K562 (cell line): ENCODE measurements at regions not wholly inside any gene's neighbourhood (a gene's known extent, or its start where the extent isn't known, plus 50 kb on each side); places are given as distances from the start of the nearest gene placed in this dataset.

Experiments
- ATAC-seq: fragments of 200-7000 bp; cut with Tn5 transposase; 3 replicates; pipeline ENCODE4 v1.9.1; 2020; ENCODE audit warnings: moderate library complexity
- BruUV-seq: library from RNA; stranded (reverse); fragments of 400-500 nt; replicated peaks from 2 replicates; lab custom pipeline; 2021; lab: Mats Ljungman, UMichigan
- CTCF ChIA-PET: fragments of 300-600 bp; formaldehyde crosslinking; extraction: SDS; loops from one replicate; lab custom pipeline; 2021; ENCODE audit warnings: low intra/inter-chr PET ratio; lab: Yijun Ruan, JAX
- POLR2A ChIA-PET: fragments of 300-600, 350-650 bp; sonication (Branson Sonifier 250); formaldehyde crosslinking; extraction: SDS; loops from one replicate; lab custom pipeline; 2021; ENCODE audit warnings: antibody characterized with exemption, inconsistent platforms; lab: Yijun Ruan, JAX
- DNase-seq, 4 experiments: peaks; one replicate each; pipeline versions ENCODE4 v3.0.0 to v3.0.0-alpha.2; 2011 to 2018; ENCODE audit warnings: low spot score in 3 of 4, mixed read lengths in 3 of 4; ENCODE audit errors: extremely low read depth in 1 of 4
- FAIRE-seq: peaks from 2 replicates; lab custom pipeline; 2011; peaks lifted over from hg19 to GRCh38; lab: Jason Lieb, UNC
- H2AFZ ChIP-seq: 2 replicates; pipeline ENCODE4 v1.6.0; 2011; ENCODE audit warnings: low read depth, low read length, control low read depth, inconsistent platforms
- H3K27ac ChIP-seq: fragments of 200-600 bp; 3 replicates; pipeline ENCODE4 v1.8.0; 2011; ENCODE audit warnings: low read depth, mild to moderate bottlenecking, control low read depth, inconsistent platforms, low read length, moderate library complexity, mixed read lengths; ENCODE audit errors: extremely low read depth
- H3K27me3 ChIP-seq, 2 experiments: fragments of 300-600 bp in 1 of 2; 2 replicates in 1 of 2; 3 replicates in 1 of 2; pipeline versions ENCODE4 v1.6.0 to v1.8.0; 2011; ENCODE audit warnings: inconsistent platforms in 2 of 2, low read length in 2 of 2, mild to moderate bottlenecking in 1 of 2, mixed read lengths in 1 of 2, moderate library complexity in 1 of 2; ENCODE audit not compliant: control insufficient read depth in 2 of 2, insufficient read depth in 2 of 2
- H3K36me3 ChIP-seq: fragments of 300-600 bp; 3 replicates; pipeline ENCODE4 v1.8.0; 2011; ENCODE audit warnings: mild to moderate bottlenecking, low read length, inconsistent platforms; ENCODE audit not compliant: control insufficient read depth, insufficient read depth
- H3K4me1 ChIP-seq, 2 experiments: fragments of 200-600 bp in 1 of 2; replicated peaks in 1 of 2; 2 replicates in 1 of 2; 3 replicates in 1 of 2; pipeline versions ENCODE4 v1.5.1 to v1.8.0; 2011; ENCODE audit warnings: inconsistent platforms in 2 of 2, low read length in 2 of 2, mild to moderate bottlenecking in 1 of 2, mixed read lengths in 1 of 2, moderate library complexity in 1 of 2; ENCODE audit not compliant: control insufficient read depth in 2 of 2, insufficient read depth in 2 of 2
- H3K4me2 ChIP-seq: 2 replicates; pipeline ENCODE4 v1.6.1; 2011; ENCODE audit warnings: low read length, control low read depth, inconsistent platforms, mixed read lengths; ENCODE audit not compliant: insufficient read depth
- H3K4me3 ChIP-seq: fragments of 200-600 bp; sonication (generic), shearing (Covaris generic); 2 replicates; pipeline ENCODE4 v1.5.1; 2016; ENCODE audit warnings: control low read depth, inconsistent platforms
- H3K79me2 ChIP-seq: fragments of 200-600 bp; 3 replicates; pipeline ENCODE4 v1.8.0; 2011; ENCODE audit warnings: low read length, inconsistent platforms; ENCODE audit not compliant: control insufficient read depth, insufficient read depth
- H3K9ac ChIP-seq, 2 experiments: 2 replicates each; pipeline versions ENCODE4 v1.6.0 to v1.6.1; 2011; ENCODE audit warnings: low read depth in 2 of 2, low read length in 2 of 2, control low read depth in 1 of 2, inconsistent platforms in 1 of 2, mild to moderate bottlenecking in 1 of 2, mixed read lengths in 1 of 2; ENCODE audit not compliant: insufficient read depth in 1 of 2
- H3K9me1 ChIP-seq: one replicate; pipeline ENCODE4 v1.6.0; 2011; ENCODE audit warnings: inconsistent platforms, mild to moderate bottlenecking, low read length, moderate library complexity; ENCODE audit not compliant: control insufficient read depth, insufficient read depth
- H3K9me3 ChIP-seq: replicated peaks from 2 replicates; pipeline ENCODE4 v1.5.1; 2011; ENCODE audit warnings: low read depth, low read length, inconsistent platforms; ENCODE audit not compliant: control insufficient read depth, insufficient read depth
- H4K20me1 ChIP-seq: replicated peaks from 2 replicates; pipeline ENCODE4 v1.6.1; 2011; ENCODE audit warnings: low read length, inconsistent platforms, mixed read lengths; ENCODE audit not compliant: control insufficient read depth, insufficient read depth
- CREBBP ChIP-seq: IDR thresholded peaks from one replicate; pipeline ENCODE4 v1.6.1; 2012; ENCODE audit warnings: low read depth, mild to moderate bottlenecking, control low read depth, inconsistent platforms, low read length
- DDX20 ChIP-seq: fragments of 450-650 bp; IDR thresholded peaks from 2 replicates; pipeline ENCODE4 v1.6.1; 2016; ENCODE audit warnings: missing genetic modification characterization, low read depth, mild to moderate bottlenecking, missing compliant biosample characterization, moderate library complexity
- NKRF ChIP-seq: fragments of 450-650 bp; IDR thresholded peaks from 2 replicates; pipeline ENCODE4 v1.6.1; 2016; ENCODE audit warnings: borderline replicate concordance
- RBBP5 ChIP-seq: fragments of 200-600 bp; sonication (generic); IDR thresholded peaks from 2 replicates; pipeline ENCODE4 v1.6.1; 2012; ENCODE audit warnings: borderline replicate concordance, mild to moderate bottlenecking, low read length, control low read depth, inconsistent platforms; ENCODE audit not compliant: insufficient read depth, poor library complexity, severe bottlenecking
- RFX5 ChIP-seq: IDR thresholded peaks from 2 replicates; pipeline ENCODE4 v1.6.1; 2011; ENCODE audit warnings: low read depth, mild to moderate bottlenecking, improper control_type of control experiment, low read length
- ZBED1 ChIP-seq: IDR thresholded peaks from 2 replicates; pipeline ENCODE4 v1.6.1; 2014
- WGBS: fragments of 100-300 bp; shearing (Covaris generic); methylation state at CpG from one replicate; pipeline ENCODE4 v1.1.6; 2016; ENCODE audit warnings: low coverage, mixed read lengths; ENCODE audit not compliant: insufficient coverage; ENCODE audit errors: missing lambda C conversion rate; 5-methylcytosine and 5-hydroxymethylcytosine counted together
- in situ Hi-C: fragments of 300-500 bp; cut with MboI; formaldehyde crosslinking; loops from 4 replicates; pipeline ENCODE4 v1.15.0; 2018; ENCODE audit warnings: inconsistent platforms, mixed read lengths
- intact Hi-C: fragments of 100-400 bp; cut with micrococcal nuclease; formaldehyde crosslinking; loops from 2 replicates; pipeline ENCODE4 v1.14.2; 2022

- FAIRE-seq (no peak), ATAC-seq (no peak), DNase-seq (no peak)
- Histone ChIP-seq H3K4me1 (no peaks in the 10 kb centered on the region; a peak in 1 of 5 replicates), H4K20me1 (0 out of 2 replicates have a peak, but pooled peaks cover 1% of the 10 kb centered on the region), H3K9ac (no peak overlapping the region), H3K79me2 (no peaks in the 10 kb centered on the region), H3K4me3 (no peak overlapping the region), H3K9me1 (no peaks in the 10 kb centered on the region), H3K4me2 (no peak overlapping the region), H3K27ac (no peak overlapping the region), H2AFZ (no peak overlapping the region), H3K27me3 (peaks cover 6 to 52% of the 10 kb centered on the region in 2 experiments; a peak in 3 of 5 replicates), H3K9me3 (no peaks in the 10 kb centered on the region)
- ChIA-PET POLR2A (interaction anchor here (1.4 kb wide), 1 partner anchor 18 kb away, joined by 3 read pairs; no protein-coding TSS in a partner anchor), CTCF (no interaction called here)
- WGBS, result 4% methylated on average over 12 of the region's 12 CpGs
- intact Hi-C loops, result no loop called here
- no TSS peak for BruUV-seq
- in situ Hi-C loops, result no loop called here
- TF ChIP-seq ZBED1 (no peak), DDX20 (tag) (no peak), CREBBP (no peak), RBBP5 (no peak), NKRF (no peak), RFX5 (no peak)
- TF ChIP-seq, all 486 proteins: peak for 0
- no peaks in the 10 kb centered on the region for H3K36me3 ChIP-seq
Observed at GRCh38 chr1:5644281-5645134, 347.7 kb downstream of the NPHP4 start.
